Neural crest cell (in vitro differentiated cells): ENCODE measurements at regions not wholly inside any gene's neighbourhood (a gene's known extent, or its start where the extent isn't known, plus 50 kb on each side); places are given as distances from the start of the nearest gene placed in this dataset.

Experiments used
- DNase-seq: peaks from one replicate; pipeline ENCODE4 v3.0.0; 2021; ENCODE audit warnings: low read depth, mixed read lengths, low spot score
- H3K27ac Mint-ChIP-seq: one replicate; pipeline ENCODE4 v1.8.0; 2021; ENCODE audit warnings: mild to moderate bottlenecking, mixed read lengths; ENCODE audit not compliant: unreplicated experiment
- H3K27me3 Mint-ChIP-seq: 2 replicates; pipeline ENCODE4 v1.8.0; 2021; ENCODE audit warnings: low read depth, mild to moderate bottlenecking, mixed read lengths
- H3K36me3 Mint-ChIP-seq: 2 replicates; pipeline ENCODE4 v1.8.0; 2021; ENCODE audit warnings: low read depth, mild to moderate bottlenecking, mixed read lengths
- H3K4me1 Mint-ChIP-seq: 2 replicates; pipeline ENCODE4 v1.8.0; 2021; ENCODE audit warnings: mixed read lengths
- H3K4me3 Mint-ChIP-seq: one replicate; pipeline ENCODE4 v1.8.0; 2021; ENCODE audit warnings: mild to moderate bottlenecking, mixed read lengths
- H3K9me3 Mint-ChIP-seq: 2 replicates; pipeline ENCODE4 v1.8.0; 2021; ENCODE audit warnings: mixed read lengths
- TF ChIP-seq, protein P1 (sequence below): fragments of 200-600 bp; sonication (generic); conservative IDR thresholded peaks from 2 replicates; pipeline ENCODE4 v1.5.0; 2021; ENCODE audit warnings: antibody characterized with exemption, mild to moderate bottlenecking

DNA sequence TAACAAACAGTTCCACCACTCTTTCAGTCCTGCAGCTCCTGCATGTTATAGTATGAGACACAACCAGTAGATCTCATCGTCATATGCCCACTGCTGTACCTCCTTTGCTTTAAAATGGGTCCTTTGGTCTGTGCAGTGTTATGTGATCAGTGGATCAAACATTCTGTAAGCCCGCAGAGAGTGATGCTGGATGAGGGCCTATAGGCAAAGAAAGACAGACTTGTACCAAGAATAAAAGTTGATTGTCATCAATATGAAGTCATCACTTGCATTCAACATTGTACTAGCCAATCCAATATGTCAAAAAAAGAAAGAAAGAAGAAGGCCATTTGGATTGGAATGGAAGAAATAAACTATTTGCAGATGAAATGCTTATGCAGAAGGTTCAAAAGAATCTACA, 79.8 kb upstream of the PHYHIPL start:
- Mint-ChIP-seq H3K9me3 (no peaks in the 10 kb centered on the region), H3K27ac (no peak overlapping the region), H3K36me3 (no peaks in the 10 kb centered on the region), H3K27me3 (no peaks in the 10 kb centered on the region), H3K4me1 (peaks cover 27% of the 10 kb centered on the region), H3K4me3 (no peak overlapping the region)
- TF ChIP-seq, protein P1, sequence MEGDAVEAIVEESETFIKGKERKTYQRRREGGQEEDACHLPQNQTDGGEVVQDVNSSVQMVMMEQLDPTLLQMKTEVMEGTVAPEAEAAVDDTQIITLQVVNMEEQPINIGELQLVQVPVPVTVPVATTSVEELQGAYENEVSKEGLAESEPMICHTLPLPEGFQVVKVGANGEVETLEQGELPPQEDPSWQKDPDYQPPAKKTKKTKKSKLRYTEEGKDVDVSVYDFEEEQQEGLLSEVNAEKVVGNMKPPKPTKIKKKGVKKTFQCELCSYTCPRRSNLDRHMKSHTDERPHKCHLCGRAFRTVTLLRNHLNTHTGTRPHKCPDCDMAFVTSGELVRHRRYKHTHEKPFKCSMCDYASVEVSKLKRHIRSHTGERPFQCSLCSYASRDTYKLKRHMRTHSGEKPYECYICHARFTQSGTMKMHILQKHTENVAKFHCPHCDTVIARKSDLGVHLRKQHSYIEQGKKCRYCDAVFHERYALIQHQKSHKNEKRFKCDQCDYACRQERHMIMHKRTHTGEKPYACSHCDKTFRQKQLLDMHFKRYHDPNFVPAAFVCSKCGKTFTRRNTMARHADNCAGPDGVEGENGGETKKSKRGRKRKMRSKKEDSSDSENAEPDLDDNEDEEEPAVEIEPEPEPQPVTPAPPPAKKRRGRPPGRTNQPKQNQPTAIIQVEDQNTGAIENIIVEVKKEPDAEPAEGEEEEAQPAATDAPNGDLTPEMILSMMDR: no peak
- no peak for DNase-seq

DNA sequence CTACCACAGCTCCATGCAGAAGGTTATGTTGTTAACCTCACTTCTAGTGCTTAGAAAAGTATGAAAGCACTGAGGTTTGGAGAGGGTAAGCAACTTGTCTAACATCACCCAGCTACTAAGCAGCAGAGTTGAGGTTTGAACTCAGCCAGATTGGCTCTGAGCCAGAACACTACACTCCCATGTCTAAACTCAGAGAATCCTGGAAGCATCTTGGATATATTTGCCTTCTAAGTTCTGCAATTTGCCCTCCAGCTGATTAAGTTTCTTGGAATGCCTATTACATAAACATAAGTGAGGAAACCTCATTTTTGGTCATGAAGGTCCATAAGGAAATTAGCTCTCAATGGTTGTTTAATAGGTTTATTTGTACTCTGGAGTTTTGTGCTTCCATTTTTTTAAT, 78.1 kb upstream of the PHYHIPL start:
- Mint-ChIP-seq H3K9me3 (no peaks in the 10 kb centered on the region), H3K27ac (no peak overlapping the region), H3K36me3 (no peaks in the 10 kb centered on the region), H3K27me3 (no peaks in the 10 kb centered on the region), H3K4me3 (no peak overlapping the region), H3K4me1 (peaks cover 10% of the 10 kb centered on the region)
- no peak for DNase-seq
- TF ChIP-seq, protein P1: no peak

DNA sequence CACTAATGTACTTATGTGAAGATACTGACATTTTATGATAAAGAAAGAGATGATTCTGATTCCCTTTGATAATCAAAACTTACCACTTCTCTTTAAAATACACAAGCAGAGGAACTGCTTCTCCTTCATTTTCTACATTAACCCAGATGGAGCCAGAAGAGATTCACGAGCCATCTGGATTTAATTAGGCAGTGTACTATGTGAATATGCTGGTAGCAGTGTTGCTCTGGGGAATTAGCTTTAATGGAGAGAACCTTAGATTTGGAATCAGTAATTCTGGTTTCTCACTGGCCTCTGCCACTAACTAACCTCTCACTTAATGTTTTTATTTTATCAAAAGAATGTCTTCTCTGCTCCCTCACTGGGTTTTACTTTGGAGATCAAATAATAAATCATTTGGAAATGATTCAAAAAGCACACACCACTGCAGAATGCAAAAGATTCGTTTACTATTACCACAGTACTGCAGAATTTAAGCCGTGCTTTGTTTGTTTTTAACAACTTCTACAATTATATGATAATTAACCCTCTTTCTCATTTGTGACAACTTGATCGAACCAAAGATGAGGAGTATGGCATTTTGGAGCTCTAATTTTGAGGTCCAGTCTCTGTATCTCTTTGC, 77.5 kb upstream of the PHYHIPL start:
- Mint-ChIP-seq H3K27ac (no peak overlapping the region), H3K4me1 (peaks cover 10% of the 10 kb centered on the region), H3K4me3 (no peak overlapping the region), H3K36me3 (no peaks in the 10 kb centered on the region), H3K9me3 (no peaks in the 10 kb centered on the region), H3K27me3 (no peaks in the 10 kb centered on the region)
- no peak for DNase-seq
- TF ChIP-seq, protein P1: no peak

DNA sequence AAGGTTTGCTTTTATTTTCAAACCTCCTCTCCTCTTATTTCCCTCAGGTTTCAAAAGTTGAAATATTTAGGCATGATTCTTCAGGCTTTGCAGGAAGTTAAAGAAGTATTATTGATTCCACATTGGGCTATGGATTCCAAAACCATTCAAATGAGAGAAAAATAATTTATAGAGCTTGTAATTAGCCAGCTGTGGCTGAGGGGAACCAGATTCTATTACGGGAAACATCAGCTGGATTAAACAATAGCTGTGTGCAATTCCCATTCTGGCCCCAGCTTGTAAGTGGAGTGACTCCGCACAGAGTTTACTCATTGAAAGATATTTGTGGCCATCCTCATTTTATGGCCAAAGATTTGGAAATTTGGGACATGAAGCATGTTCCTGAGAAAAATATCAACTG, 77.0 kb upstream of the PHYHIPL start:
- Mint-ChIP-seq H3K27ac (no peak overlapping the region), H3K9me3 (peaks cover 3% of the 10 kb centered on the region), H3K4me3 (no peak overlapping the region), H3K27me3 (no peaks in the 10 kb centered on the region), H3K36me3 (no peaks in the 10 kb centered on the region), H3K4me1 (peaks cover 15% of the 10 kb centered on the region)
- DNase-seq: no peak
- TF ChIP-seq, protein P1: no peak

DNA sequence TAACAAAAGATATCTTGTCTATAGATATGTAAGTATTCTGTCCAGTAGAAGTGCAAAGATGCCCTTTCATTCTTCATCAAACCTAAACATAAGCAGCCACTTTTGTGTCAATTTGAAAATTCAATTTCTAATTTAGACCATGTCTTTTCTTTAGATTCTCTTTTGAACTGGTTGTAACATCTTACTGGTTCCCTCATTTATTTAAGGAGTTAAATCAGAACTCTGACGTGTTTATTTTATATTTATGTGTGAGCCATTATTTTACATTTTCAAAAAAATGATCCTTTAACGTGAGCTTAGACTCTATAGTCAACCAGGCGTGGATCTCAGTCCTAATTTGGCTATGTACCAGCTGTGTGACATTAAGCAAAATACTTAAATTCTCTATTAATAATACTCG, 74.0 kb upstream of the PHYHIPL start:
- DNase-seq: no peak
- TF ChIP-seq, protein P1: no peak
- Mint-ChIP-seq H3K4me1 (peaks cover 31% of the 10 kb centered on the region), H3K27ac (no peak overlapping the region), H3K36me3 (no peaks in the 10 kb centered on the region), H3K4me3 (no peak overlapping the region), H3K9me3 (peaks cover 3% of the 10 kb centered on the region), H3K27me3 (no peaks in the 10 kb centered on the region)
